GM18519 (cell line): ENCODE measurements at regions not wholly inside any gene's neighbourhood (a gene's known extent, or its start where the extent isn't known, plus 50 kb on each side); places are given as distances from the start of the nearest gene placed in this dataset.
A peak's percentile ranks its signal among the peaks of the same experiment; 100 is the strongest.
"Not testable (repeated sequence)": the region's sequence is repeated elsewhere in the genome, so short reads cannot be mapped to it uniquely, and the experiment has no call there.

Source experiments
- ATAC-seq: cut with Tn5 transposase; IDR thresholded peaks from one replicate; pipeline ENCODE4 v1.9.1; 2021; ENCODE audit warnings: mild to moderate bottlenecking, moderate library complexity; ENCODE audit not compliant: unreplicated experiment, low FRiP score

DNA sequence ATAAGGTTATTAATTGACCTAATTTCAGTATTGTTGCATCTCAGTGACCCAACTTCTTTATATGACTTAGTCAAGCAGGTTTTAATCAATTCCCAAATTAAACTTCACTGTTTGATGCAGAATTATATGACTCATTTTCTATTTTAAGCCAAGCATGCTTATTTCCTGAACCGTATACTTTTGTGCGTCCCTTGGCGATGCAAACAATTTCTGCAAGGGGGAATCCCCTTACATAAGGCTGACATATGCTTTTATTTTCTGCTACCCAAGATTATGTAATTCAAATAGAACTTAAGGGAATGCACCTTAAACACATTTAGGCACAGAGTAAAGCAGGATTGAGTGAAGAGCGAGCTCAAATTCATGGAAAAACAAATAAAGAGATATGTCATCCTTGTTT lies 303.9 kb downstream of the PDCD6IP start:
- ATAC-seq = no peak

DNA sequence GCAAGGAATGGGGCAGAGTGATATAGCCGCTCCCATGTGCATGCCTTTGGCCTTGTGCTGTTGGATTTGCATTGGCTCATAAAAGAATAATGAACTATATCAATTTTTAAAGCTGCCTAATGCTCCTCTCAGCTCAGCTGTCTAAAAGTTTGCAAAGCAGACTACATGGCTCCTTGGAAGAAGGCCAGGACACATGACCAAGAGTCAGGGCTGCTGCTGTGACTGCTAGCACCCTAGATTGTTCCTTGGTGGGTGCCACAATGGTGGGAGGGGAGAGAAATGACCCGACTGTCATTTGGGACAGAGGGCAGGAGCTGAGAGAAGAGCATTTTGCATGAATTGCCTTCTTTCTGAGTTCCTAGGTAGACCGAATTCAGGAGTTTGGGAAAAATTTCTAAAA lies 307.9 kb downstream of the PDCD6IP start:
- ATAC-seq = no peak

DNA sequence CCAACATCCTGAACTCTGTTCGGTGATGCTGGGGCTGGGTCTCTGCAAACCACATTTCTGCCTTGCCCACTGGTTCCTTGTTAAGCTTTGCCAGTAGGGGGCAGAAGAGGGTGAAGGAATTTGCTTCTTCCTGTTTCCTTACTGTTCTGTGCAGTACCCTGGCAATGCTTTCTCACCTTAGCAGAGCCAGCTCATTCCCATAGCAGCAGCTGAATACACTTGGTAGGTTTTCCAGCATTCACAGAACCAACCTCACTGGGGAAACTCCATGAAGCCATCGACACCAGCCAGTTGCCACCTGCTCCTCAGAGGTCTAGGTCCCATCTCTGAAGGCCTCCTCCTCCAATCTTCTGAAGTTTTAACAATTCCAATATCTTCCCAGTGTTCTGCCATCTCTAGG lies 308.4 kb downstream of the PDCD6IP start:
- ATAC-seq = peak; percentile 29

DNA sequence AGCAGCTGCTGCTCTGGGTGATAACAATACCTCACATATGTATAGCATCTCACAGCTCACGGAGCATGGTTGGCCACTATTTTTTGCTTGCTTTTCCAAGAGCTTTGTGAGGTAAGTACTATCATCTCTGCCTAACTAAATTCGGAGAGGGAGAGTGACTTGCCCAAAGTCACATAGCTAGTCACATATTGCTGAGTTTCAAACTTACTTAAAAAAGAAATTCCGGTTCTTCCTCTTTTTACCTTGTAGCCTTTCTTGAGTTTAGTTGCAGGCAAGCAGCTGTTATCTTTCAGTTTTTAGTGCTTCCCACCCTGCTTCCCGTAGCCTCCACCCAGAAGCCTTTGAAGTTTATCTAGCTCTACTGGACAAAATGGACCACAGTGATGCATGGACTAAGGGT lies 309.2 kb downstream of the PDCD6IP start:
- peak; percentile 57 for ATAC-seq

DNA sequence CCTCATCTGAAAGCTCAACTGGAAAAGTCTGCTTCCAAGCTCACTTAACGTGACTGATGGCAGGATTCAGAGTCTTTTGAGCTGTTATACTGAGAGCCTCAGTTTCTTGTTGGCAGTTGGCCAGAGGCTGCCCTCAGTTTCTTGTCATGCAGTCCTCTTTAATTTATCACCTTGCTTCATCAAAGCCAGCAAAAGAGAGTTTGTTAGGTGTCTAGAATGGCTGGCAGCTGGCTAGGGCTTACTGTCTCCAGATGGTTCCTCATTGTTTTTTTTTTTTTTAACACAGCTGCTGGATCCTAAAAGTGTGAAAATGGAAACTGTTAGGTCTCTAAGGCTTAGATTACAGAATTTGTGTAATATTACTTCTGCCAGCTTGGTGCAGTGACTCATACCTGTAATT lies 310.6 kb downstream of the PDCD6IP start:
- ATAC-seq = no peak

DNA sequence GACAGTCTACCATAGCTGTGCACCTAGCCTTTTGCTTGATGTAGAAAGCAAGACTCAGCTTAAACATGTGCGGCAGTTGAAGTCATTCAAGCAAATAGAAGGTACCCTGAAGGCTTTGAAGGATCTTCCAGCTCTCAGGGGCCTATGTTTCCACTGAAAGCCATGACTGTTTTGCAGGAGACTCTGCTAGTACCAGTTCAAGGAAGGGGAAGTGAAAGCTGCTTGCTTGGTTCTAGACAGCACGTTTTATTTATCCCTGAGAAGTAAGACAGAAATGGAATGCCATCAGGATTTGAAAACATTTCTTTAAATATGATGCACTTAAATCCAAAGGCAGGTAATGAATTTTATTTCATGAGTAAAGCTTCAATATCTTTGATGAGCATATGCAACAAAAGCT lies 311.4 kb downstream of the PDCD6IP start:
- peak; percentile 34 for ATAC-seq

DNA sequence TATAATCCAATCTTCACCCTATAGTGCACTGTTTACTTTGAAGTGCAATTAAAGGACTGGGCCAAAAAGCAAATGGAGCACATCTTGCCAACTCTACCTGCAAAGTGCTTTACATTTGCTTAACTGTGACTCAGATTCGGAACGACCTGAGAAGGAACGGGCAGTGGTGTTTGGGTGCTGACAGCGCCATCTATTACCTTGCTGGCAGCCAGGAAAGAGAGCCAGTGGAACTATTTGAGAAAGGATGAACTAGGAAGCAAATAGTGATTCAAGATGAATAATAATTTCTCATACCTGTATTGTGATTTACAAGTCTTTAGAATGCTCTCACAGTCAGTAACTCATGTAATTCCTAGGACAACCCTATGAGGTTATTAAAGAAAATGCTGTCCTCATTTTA lies 312.9 kb downstream of the PDCD6IP start:
- ATAC-seq = no peak

DNA sequence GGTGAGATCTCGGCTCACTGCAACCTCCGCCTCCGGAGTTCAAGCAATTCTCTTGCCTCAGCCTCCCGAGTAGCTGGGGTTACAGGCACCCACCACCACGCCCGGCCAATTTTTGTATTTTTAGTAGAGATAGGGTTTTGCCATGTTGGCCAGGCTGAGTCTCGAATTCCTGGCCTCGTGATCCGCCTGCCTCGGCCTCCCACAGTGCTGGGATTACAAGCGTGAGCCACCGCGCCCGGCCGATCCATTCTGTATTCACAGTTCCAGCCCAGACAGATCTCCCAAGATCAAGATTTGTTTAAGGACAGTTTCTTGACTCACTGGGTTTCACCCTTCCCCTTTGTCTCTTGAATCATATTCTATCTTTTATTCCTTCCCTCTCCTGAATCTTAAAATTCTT lies 313.8 kb downstream of the PDCD6IP start:
- not testable (repeated sequence) for ATAC-seq

DNA sequence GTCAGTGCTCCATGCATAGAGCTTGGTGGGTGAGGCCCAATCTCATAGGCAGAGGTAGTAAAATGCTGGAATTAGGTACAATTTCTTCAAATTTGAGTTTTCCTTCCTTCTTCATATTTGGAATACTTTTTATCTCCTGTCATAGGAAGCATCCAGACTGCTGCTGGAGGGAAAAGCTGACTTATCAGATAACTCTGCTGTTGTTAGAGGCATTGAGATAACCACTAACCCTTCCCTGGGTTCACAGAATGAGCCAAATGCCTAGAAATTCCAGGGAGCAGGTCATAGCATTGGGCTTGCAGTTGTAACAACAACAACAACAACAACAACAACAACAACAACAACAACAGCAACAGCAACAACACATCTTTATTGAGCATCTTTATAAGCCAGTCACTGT lies 332.7 kb downstream of the PDCD6IP start:
- ATAC-seq = no peak

DNA sequence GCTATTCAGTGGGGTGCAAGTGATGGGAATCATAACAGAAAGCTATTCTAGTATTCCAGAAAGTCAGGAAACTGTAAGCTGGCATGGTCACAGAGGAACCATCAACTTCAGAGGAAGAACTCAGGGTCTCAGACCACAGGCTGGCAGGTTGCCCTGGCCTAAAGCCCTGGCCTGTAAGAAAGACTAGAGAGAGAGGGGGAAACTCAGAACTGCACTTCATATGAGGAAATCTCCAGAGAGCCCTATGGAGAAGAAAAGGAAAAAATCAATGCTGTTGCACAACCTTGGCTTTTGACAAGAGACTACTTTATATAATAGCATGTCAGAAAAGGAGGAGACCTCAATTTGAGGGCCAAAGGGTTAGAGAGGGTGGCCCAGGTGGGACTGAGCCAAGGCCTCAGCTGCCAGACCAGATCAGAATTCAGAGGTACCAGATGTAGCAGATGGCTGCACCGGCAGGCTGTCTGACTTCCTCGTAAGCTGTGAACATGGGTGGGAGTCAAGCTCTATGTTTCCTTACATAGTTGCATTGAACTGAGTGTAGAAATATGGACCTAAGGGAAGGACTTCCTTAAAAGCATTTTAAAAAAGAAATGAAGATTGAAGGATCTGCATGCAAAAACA lies 333.8 kb downstream of the PDCD6IP start:
- no peak for ATAC-seq

DNA sequence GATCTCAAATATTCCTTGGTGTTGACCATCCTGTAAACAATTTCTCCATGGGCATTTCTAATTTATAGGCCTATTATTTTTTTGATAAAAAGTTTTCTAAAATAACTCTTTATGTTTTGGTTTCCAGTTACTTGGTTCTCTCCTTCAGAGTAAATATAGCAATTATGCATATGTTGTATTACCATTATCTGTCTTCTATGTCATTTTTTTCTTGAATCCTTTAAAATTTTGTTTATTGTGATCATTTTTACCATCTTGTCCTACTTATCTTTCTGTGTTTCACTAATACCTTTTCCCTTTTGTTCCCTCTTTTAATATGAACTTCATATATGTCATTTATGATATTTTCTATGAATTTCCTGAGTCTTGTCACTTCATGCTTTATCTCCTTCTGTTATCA lies 341.1 kb downstream of the PDCD6IP start:
- ATAC-seq = no peak

DNA sequence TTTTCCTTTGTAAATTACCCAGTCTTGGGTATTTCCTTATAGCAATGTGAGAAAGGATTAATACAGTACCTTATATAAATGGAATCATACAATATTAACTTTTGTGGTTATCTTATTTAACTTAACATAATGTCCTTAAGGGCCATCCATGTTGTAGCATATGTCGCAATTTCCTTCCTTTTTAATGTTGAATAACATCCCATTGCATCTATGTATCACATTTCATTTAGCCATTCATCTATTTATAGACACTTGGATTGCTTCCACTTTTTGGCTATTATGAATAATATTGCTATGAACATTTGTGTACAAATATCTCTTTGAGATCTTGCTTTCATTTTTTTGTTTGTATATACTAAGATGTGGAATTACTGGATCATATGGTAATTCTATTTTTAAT lies 342.2 kb downstream of the PDCD6IP start:
- ATAC-seq = no peak

DNA sequence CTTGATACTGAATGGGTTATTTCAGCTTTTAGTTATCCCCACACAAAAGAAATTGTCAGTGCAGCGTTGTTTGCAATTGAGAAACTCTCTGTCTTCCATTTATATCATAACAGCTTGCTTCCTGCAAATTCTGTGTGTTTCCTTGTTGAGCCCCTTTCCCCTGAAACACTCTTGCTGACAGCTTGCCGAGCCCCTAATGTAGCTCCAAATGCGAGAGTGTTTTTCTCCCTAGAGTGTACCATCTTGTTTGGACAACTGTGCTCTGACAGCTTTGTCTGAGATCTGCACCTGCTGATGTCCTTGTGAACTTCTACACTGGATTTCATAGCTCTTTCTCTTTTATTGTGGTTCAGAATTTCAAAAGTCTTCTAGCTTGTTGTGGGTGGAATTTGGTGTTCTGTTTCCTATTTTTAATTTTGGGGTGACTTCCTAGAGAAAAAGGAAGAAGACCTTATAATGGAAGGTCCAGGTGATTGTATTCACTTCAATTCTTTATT lies 343.5 kb downstream of the PDCD6IP start:
- no peak for ATAC-seq

DNA sequence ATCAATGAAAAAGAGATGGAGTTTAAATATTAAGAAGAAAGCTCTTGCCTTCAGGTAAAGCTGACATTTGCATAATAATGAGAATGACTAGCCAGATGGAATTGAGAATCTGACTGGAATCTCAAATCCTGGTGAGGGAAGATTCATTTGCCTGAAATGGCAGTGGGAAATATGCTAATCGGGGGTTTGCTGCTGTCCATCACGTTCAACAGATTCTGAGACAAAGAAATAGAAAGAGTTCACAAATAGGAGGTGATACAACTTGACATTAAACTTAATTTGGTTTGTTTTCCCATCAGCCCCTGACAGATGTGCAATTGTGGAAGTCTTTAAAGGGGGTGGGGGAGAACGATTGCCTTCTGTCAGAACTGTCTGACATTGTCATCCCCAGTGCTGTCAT lies 347.4 kb downstream of the PDCD6IP start:
- ATAC-seq = no peak

DNA sequence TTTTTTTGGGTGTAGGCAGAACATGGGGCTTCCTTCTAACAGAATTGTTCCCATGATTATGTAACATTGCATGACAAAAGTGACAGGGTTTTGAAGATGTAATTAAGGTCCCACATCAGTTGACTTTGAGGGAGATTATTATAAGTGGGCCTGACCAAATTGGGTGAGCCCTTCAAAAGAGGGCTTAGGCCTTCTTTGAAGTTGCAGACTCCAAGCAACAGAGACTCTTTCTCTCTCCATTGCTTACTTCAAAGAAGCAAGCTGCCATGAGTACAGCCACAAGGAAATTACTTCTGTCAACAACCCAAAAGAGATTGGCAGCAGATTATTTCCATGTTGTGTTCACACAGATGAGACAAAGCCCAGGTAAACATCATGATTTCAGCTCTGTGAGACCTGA lies 348.2 kb downstream of the PDCD6IP start:
- no peak for ATAC-seq

DNA sequence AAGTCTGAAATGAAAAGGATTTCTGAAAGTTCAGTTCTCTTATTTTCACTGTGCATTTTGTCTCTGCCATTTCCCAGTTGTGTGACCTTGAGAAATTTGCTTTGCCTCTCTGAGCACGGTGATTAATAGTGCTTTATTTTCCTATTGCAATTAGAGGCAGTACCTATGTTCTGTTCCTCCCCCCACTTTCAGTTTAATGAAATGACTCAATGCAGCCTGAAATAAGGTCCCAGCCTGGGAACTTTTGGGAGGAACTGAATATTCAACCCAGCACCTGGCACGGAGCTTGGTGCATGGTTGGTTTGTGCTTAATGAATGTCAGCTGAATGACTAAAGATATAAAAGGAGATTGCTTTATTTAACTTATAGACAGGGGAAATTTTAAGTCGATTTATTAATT lies 352.6 kb downstream of the PDCD6IP start:
- ATAC-seq = no peak

DNA sequence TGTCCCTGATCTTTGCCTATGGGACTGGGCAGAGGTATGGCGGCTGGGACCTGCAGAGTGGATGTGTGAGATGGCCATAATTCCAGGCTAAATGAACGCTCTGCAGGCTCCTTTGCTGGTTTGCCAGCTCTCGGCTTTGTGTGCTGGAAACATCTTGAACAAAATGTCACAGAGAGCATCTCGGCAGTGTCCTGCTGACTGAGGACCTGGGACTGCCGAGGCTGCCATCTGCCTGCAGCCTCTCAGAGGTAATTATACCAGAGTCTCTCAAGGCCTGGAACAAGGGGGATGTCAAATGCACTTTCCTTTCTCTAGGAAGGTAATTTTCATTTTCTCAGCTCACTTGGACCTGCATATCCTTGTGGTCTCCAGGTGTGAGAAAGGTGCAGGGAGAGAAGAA lies 354.2 kb downstream of the PDCD6IP start:
- no peak for ATAC-seq

DNA sequence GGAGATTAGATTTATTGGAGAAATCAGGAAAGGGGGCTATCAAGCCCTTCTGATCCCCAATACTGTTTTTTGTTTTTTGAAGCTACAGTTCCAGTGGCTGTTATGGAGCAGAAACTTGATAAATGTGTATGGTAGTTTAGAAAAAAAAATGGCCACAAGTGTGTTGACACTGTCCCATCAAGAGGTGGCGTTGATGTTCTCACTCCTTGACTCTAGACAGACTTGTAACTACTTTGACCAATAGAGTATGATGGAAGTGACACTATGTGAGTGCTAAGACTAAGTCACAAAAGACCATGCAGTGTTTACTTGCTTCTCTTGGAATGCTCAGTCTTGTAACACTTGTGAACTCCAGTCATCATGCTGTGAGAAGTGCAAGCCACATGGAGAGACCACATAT lies 356.7 kb downstream of the PDCD6IP start:
- ATAC-seq = peak; percentile 16

DNA sequence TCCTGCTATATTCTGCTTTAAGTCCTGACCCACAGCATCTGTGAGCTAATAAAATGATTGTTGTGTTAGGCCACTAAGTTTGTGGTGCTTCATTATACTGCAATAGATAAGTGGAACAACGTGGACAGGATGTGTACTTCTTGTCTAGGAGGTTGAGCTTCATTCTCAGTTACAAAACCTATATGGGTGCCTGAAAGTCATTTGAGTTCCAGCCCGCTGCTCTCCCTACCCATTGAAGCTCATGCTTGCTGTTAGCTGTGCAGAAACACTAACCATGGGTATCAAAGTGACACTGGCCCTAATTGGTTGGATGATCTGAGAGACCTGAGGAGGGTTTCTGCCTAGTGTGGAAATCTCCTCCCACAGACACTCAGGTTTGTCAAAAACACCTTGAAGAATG lies 357.2 kb downstream of the PDCD6IP start:
- ATAC-seq = peak; percentile 63

DNA sequence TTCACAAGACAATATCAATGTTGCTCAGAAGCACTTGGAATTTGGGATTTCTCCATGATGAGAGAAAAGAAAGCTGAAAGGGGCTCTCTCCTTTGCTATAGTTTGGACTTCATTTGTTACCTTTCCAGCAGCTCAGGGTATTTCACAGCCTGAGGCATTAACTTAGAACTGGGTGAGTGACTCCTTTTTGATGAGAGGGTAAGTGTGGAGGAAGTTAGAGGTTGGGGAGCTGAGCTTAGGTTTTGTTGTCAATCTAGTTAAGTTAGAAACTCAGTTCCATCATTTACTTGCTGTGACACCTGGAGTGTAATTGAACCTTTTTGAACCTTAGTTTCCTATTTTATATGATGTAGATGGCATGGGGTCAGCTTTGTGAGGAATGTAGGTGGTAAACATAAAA lies 359.1 kb downstream of the PDCD6IP start:
- ATAC-seq = no peak

DNA sequence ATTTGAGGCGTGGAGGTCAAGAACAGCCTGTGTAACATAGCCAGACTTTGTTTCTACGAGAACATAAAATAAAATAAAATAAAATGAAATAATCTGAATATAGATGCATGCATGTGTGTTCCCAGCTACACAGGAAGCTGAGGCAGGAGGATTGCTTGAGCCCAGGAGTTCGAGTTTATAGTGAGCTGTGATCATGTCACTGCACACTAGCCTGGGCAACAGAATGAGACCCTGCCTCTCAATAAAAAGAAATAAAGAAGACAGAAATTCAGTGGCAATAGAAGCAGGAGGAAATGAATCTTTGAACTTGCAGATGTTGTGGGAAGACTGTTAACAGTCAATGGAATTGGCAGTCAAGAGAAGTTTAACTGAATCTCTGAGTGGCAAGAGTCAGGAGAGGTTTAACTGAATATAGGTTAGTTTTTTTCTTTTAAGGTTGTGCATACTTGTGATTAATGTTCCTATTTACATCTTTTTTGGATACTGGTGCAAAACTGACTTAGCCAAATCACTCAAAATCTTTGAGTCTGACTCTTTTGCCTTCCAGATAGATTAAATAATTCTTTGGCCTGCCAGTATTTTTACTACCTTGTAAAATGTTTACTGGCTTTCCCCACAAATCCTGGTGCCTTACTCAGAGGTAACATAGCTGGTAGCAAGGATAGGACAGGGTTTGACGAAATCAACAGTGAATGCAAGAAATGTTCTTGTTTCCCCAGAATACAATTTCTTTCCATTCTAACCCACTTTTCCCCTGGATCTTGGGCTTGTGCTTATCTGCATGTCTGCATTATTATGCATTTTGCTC lies 361.4 kb downstream of the PDCD6IP start:
- no peak for ATAC-seq

DNA sequence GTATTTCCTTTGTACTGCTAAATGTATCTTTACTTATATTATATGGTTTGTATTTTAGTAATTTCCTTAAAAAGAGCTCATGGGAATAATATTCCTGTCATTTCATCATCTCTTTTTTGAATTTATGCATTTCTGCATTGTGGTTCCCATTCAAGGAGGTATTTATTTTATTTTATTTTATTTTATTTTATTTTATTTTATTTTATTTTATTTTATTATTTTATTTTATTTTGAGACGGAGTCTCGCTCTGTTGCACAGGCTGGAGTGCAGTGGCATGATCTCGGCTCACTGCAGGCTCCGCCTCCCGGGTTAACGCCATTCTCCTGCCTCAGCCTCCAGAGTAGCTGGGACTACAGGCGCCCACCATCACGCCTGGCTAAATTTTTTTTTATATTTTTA lies 371.2 kb downstream of the PDCD6IP start:
- not testable (repeated sequence) for ATAC-seq
